ENCODE measurements at regions not wholly inside any gene's neighbourhood (a gene's known extent, or its start where the extent isn't known, plus 50 kb on each side); places are given as distances from the start of the nearest gene placed in this dataset.

- POLR2A ChIA-PET = no interaction called here
- no peaks in the 10 kb centered on the region for H3K9me3 ChIP-seq (ENCODE audit: control insufficient read depth in 1 of 2, insufficient read depth in 1 of 2, low read depth in 1 of 2, low read length in 2 of 2)
- CTCF ChIA-PET = no interaction called here
- H4K20me1 ChIP-seq (ENCODE audit: insufficient read depth) = no peaks in the 10 kb centered on the region
- H2AFZ ChIP-seq (ENCODE audit: low read depth, low read length, poor library complexity, severe bottlenecking) = no peak overlapping the region
- intact Hi-C loops (cut with micrococcal nuclease) = no loop called here
- no peak overlapping the region for H3K4me2 ChIP-seq (ENCODE audit: low read length)
- no peaks in the 10 kb centered on the region for H3K79me2 ChIP-seq (ENCODE audit: insufficient read depth, low read length)
- no peaks in the 10 kb centered on the region for H3K36me3 ChIP-seq (ENCODE audit: control insufficient read depth in 1 of 2, insufficient read depth in 2 of 2, low read length in 2 of 2)
- BruUV-seq (replicated peaks) = no TSS peak
- peaks cover 0 to 10% of the 10 kb centered on the region in 2 experiments; a peak in 2 of 4 replicates for H3K4me1 ChIP-seq (ENCODE audit: control insufficient read depth in 1 of 2, insufficient read depth in 2 of 2, low read length in 2 of 2)
- no peak overlapping the region for H3K4me3 ChIP-seq (replicated peaks in 1 of 2; ENCODE audit: low read depth in 1 of 2, low read length in 2 of 2)
- H3K9ac ChIP-seq (ENCODE audit: low read length) = no peak overlapping the region
- peaks cover 18% of the 10 kb centered on the region for H3K27me3 ChIP-seq (ENCODE audit: insufficient read depth, low read length)
- RAD21 ChIA-PET (ENCODE audit: low non-redundant PET in 1 of 2, low total read pairs in 2 of 2, uncharacterized antibody in 2 of 2, unreplicated experiment in 2 of 2) = no interaction called here
- H3K9me2 ChIP-seq (ENCODE audit: insufficient read depth) = no peaks in the 10 kb centered on the region
- H3K27ac ChIP-seq (ENCODE audit: low read depth, low read length) = no peak overlapping the region
- DNase-seq (ENCODE audit: low read depth, low spot score) = no peak
- ATAC-seq = no peak
- no peak for TF ChIP-seq CTCF (IDR thresholded peaks at IDR 0.05 in 2 of 3, conservative IDR thresholded peaks at IDR 0.05 in 1 of 3; ENCODE audit: borderline replicate concordance in 1 of 3, insufficient read depth in 1 of 3, low read depth in 2 of 3, low read length in 2 of 3)
- no peak for TF ChIP-seq ATF3 (IDR thresholded peaks at IDR 0.05)
- no peak for TF ChIP-seq RAD21 (IDR thresholded peaks at IDR 0.05; ENCODE audit: low read depth)
- TF ChIP-seq POLR2AphosphoS5 (IDR thresholded peaks at IDR 0.05; ENCODE audit: low read depth, low read length) = no peak
- TF ChIP-seq ZFX (IDR thresholded peaks at IDR 0.05) = no peak
- no peak for TF ChIP-seq ZNF274 (IDR thresholded peaks at IDR 0.05; ENCODE audit: low read depth, low read length)
- no peak for TF ChIP-seq SP1 (IDR thresholded peaks at IDR 0.05; ENCODE audit: low read depth)
- TF ChIP-seq SIN3A (IDR thresholded peaks at IDR 0.05; ENCODE audit: low read depth) = no peak
- no peak for TF ChIP-seq MAX (IDR thresholded peaks at IDR 0.05)
- no peak for TF ChIP-seq SRF (IDR thresholded peaks at IDR 0.05; ENCODE audit: low read depth)
- TF ChIP-seq ELF1 (IDR thresholded peaks at IDR 0.05; ENCODE audit: borderline replicate concordance, low read depth) = no peak
- no peak for TF ChIP-seq ZBTB33 (IDR thresholded peaks at IDR 0.05; ENCODE audit: extremely low read depth, insufficient replicate concordance, low read length)
- no peak for TF ChIP-seq YY1 (IDR thresholded peaks at IDR 0.05; ENCODE audit: extremely low read depth, insufficient replicate concordance, low read depth, low read length)
- no peak for TF ChIP-seq CEBPB (IDR thresholded peaks at IDR 0.05; ENCODE audit: low read depth)
- no peak for TF ChIP-seq EZH2 (IDR thresholded peaks at IDR 0.05)
- no peak for TF ChIP-seq EZH2phosphoT487 (IDR thresholded peaks at IDR 0.05; ENCODE audit: borderline replicate concordance)
- no peak for TF ChIP-seq FOSL1 (IDR thresholded peaks at IDR 0.05; ENCODE audit: low read depth)
Measured at GRCh38 chr16:49051576-49051975, 230.1 kb downstream of the CBLN1 start.
